Upper lobe of left lung (tissue), 4 donors: ENCODE measurements at regions not wholly inside any gene's neighbourhood (a gene's known extent, or its start where the extent isn't known, plus 50 kb on each side); places are given as distances from the start of the nearest gene placed in this dataset.

ENCODE experiments used
- CTCF ChIP-seq, 6 experiments: fragments of 450-650 bp in 4 of 6; fragments of 200-600 bp in 2 of 6; sonication (generic) in 2 of 6; IDR thresholded peaks; one replicate each; pipeline ENCODE4 v1.5.1; 2016 to 2019; ENCODE audit warnings: antibody characterized with exemption in 6 of 6
- EP300 ChIP-seq, 4 donors: sonication (generic); formaldehyde crosslinking; IDR thresholded peaks; one replicate each; pipeline ENCODE4 v1.5.1; 2017; ENCODE audit warnings: antibody characterized with exemption in 4 of 4, control low read depth in 2 of 4
- POLR2A ChIP-seq, 4 donors: fragments of 450-650 bp; IDR thresholded peaks; one replicate each; pipeline ENCODE4 v1.5.1; 2016 to 2017; ENCODE audit warnings: antibody characterized with exemption in 4 of 4, mild to moderate bottlenecking in 2 of 4
- POLR2AphosphoS5 ChIP-seq, 2 donors: sonication (generic); formaldehyde crosslinking; IDR thresholded peaks; one replicate each; pipeline ENCODE4 v1.5.1; 2017; ENCODE audit warnings: antibody characterized with exemption in 2 of 2

- no peak for TF ChIP-seq CTCF (IDR thresholded peaks at IDR 0.05)
- TF ChIP-seq EP300 (IDR thresholded peaks at IDR 0.05) = no peak
- no peak for TF ChIP-seq POLR2A (IDR thresholded peaks at IDR 0.05)
- no peak for TF ChIP-seq POLR2AphosphoS5 (IDR thresholded peaks at IDR 0.05)
These were observed 622.2 kb downstream of the BRD1 start for GRCh38 chr22:49205483-49205800.
